ENCODE measurements at regions not wholly inside any gene's neighbourhood (a gene's known extent, or its start where the extent isn't known, plus 50 kb on each side); places are given as distances from the start of the nearest gene placed in this dataset.

GRCh38 chr7:93823621-93824020 lies 66.9 kb downstream of the TFPI2 start:
- TF ChIP-seq EZH2 (IDR thresholded peaks at IDR 0.05; ENCODE audit: borderline replicate concordance, low read depth, low read length, severe bottlenecking) = no peak
- no peak for TF ChIP-seq CTCF (IDR thresholded peaks at IDR 0.05; ENCODE audit: extremely low read depth in 1 of 2, insufficient read depth in 1 of 2, low read depth in 1 of 2, low read length in 2 of 2)
- TF ChIP-seq POLR2A (IDR thresholded peaks at IDR 0.05; ENCODE audit: low read depth, low read length) = no peak
- no peak for TF ChIP-seq MYC (IDR thresholded peaks at IDR 0.05; ENCODE audit: low read depth, low read length)
- TF ChIP-seq FOS (IDR thresholded peaks at IDR 0.05; ENCODE audit: borderline replicate concordance, insufficient read depth, low read length) = no peak
- TF ChIP-seq MAX (IDR thresholded peaks at IDR 0.05; ENCODE audit: insufficient read depth, insufficient read length) = no peak
- no peak for TF ChIP-seq POLR2AphosphoS5 (IDR thresholded peaks at IDR 0.05; ENCODE audit: insufficient read depth, low read depth, low read length)
- no peak for TF ChIP-seq JUN (IDR thresholded peaks at IDR 0.05; ENCODE audit: borderline replicate concordance, insufficient read depth, insufficient read length, low read depth)

Data from endothelial cell of umbilical vein (primary cell).